ENCODE measurements at regions not wholly inside any gene's neighbourhood (a gene's known extent, or its start where the extent isn't known, plus 50 kb on each side); places are given as distances from the start of the nearest gene placed in this dataset.

DNA sequence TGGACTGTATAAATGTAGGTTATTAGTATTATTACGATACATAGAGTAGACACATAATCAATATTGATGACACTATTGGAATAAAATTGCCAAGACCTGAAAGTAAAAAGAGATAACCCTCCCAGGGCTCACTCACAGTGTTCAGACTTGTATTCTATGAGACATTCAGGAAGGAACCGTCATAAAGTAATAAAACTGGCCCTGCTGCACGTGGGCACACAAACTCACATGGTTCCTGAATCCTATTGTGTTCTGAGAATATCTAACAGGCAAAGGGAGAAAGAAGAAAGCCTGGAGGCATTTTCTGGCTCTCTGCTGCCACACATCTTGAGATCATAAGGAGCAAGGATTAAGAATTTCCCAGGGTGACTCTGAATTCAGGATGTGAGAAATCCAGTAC is 575.9 kb downstream of the HS3ST4 start:
- FAIRE-seq = no peak

DNA sequence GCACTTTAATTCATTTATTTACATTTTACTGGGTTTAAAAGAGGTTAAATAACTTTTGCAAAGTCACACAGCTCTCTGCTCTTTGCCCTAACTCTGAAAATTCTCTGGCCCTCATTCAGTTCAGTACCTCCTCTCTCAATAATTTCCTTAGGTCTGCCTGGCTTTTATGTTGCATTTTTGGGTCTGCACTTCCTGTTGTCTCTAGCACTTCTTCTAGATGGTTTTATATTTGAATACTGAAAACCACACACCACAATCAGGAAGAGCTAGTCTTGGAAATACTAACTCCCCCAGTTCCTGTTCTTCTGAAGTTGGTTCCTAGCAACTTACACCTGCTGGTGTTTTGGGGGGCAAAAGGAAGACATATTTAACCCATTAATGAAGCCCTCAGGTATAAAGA is 577.9 kb downstream of the HS3ST4 start:
- DNase-seq (ENCODE audit: low read depth) (no peak), FAIRE-seq (no peak)
- Histone ChIP-seq H3K4me3 (ENCODE audit: low read depth, low read length) (no peak overlapping the region), H3K27me3 (ENCODE audit: control insufficient read depth, insufficient read depth, low read length) (no peaks in the 10 kb centered on the region), H3K36me3 (ENCODE audit: control insufficient read depth, insufficient read depth, low read length) (no peaks in the 10 kb centered on the region)
- TF ChIP-seq, protein P1, sequence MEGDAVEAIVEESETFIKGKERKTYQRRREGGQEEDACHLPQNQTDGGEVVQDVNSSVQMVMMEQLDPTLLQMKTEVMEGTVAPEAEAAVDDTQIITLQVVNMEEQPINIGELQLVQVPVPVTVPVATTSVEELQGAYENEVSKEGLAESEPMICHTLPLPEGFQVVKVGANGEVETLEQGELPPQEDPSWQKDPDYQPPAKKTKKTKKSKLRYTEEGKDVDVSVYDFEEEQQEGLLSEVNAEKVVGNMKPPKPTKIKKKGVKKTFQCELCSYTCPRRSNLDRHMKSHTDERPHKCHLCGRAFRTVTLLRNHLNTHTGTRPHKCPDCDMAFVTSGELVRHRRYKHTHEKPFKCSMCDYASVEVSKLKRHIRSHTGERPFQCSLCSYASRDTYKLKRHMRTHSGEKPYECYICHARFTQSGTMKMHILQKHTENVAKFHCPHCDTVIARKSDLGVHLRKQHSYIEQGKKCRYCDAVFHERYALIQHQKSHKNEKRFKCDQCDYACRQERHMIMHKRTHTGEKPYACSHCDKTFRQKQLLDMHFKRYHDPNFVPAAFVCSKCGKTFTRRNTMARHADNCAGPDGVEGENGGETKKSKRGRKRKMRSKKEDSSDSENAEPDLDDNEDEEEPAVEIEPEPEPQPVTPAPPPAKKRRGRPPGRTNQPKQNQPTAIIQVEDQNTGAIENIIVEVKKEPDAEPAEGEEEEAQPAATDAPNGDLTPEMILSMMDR (IDR thresholded peaks at IDR 0.05; ENCODE audit: insufficient read depth, low read length, severe bottlenecking) = no peak

More for the DNA sequence above, 575.9 kb downstream of the HS3ST4 start:
- Histone ChIP-seq H3K27me3 (ENCODE audit: control insufficient read depth, insufficient read depth, low read length) (no peaks in the 10 kb centered on the region), H3K36me3 (ENCODE audit: control insufficient read depth, insufficient read depth, low read length) (no peaks in the 10 kb centered on the region), H3K4me3 (ENCODE audit: low read depth, low read length) (no peak overlapping the region)
- TF ChIP-seq, protein P1 (IDR thresholded peaks at IDR 0.05; ENCODE audit: insufficient read depth, low read length, severe bottlenecking) = no peak
- DNase-seq (ENCODE audit: low read depth) = no peak

DNA sequence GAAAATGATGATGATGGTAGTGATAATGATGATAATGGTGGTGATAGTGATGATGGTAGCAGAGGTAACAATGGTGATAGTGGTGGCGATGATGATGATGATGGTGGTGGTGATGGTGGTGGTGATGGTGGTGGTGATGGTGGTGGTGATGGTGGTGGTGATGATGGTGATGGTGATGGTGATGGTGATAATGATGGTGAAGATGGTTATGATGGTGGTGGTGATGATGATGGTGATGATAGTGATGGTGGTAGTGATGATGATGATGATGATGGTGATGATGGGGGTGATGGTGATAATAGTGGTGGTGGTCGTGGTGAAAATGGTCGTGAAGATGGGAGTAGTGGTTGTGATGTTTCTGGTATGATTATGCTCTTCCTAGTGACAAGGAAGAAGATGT is 581.8 kb downstream of the HS3ST4 start:
- DNase-seq (ENCODE audit: low read depth) (no peak), FAIRE-seq (no peak)
- no peak overlapping the region for H3K4me3 ChIP-seq (ENCODE audit: low read depth, low read length)
- no peaks in the 10 kb centered on the region for H3K27me3 ChIP-seq (ENCODE audit: control insufficient read depth, insufficient read depth, low read length)
- H3K36me3 ChIP-seq (ENCODE audit: control insufficient read depth, insufficient read depth, low read length) = no peaks in the 10 kb centered on the region
- TF ChIP-seq, protein P1 (IDR thresholded peaks at IDR 0.05; ENCODE audit: insufficient read depth, low read length, severe bottlenecking) = no peak

DNA sequence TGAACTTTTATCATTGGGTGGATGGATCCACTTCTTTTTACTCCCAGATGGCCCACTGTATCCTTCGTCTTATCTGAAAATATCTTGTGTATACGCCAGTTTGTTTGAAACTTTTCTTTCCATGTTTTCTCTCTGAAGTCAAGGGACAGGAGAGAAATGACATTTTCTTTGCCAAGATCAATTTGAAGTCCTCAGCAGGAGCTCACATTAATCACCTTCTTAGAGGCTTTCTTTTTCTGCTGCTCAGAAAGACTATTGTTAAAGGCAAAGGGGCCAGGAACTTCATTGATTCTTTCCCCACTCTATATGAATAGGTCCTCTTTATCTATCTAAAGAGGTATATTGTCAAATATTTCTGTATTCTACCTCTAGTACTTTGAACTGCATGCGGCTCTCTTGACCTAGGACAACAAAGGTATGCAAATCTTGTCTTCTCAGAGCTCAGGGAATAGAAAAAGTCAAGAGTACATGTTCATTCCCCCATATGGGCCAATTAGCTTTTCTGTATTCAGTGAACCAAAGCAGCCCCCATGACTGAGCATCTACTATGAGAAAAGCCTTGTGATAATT is 583.3 kb downstream of the HS3ST4 start:
- Histone ChIP-seq H3K36me3 (ENCODE audit: control insufficient read depth, insufficient read depth, low read length) (no peaks in the 10 kb centered on the region), H3K27me3 (ENCODE audit: control insufficient read depth, insufficient read depth, low read length) (no peaks in the 10 kb centered on the region), H3K4me3 (ENCODE audit: low read depth, low read length) (no peak overlapping the region)
- no peak for FAIRE-seq
- DNase-seq (ENCODE audit: low read depth) = no peak
- TF ChIP-seq, protein P1 (IDR thresholded peaks at IDR 0.05; ENCODE audit: insufficient read depth, low read length, severe bottlenecking) = no peak

DNA sequence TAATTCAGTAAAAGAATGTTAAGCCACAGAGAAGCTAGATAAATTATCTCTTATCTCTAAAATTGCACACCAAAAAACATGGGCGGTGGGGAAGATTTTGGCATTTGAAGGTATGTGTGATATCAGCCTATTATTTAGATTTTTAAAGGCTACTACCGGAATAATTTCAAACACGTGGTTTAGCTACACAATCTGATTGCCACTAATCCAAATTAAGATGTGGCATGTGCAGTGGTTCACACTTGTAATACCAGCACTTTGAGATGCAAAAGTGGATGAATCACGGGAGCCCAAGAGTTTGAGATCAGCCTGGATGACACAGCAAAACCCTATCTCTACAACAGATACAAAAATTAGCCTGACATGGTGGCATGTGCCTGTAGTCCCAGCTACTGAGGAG is 584.5 kb downstream of the HS3ST4 start:
- no peak overlapping the region for H3K4me3 ChIP-seq (ENCODE audit: low read depth, low read length)
- DNase-seq (ENCODE audit: low read depth) = no peak
- H3K27me3 ChIP-seq (ENCODE audit: control insufficient read depth, insufficient read depth, low read length) = no peaks in the 10 kb centered on the region
- TF ChIP-seq, protein P1 (IDR thresholded peaks at IDR 0.05; ENCODE audit: insufficient read depth, low read length, severe bottlenecking) = no peak
- H3K36me3 ChIP-seq (ENCODE audit: control insufficient read depth, insufficient read depth, low read length) = no peaks in the 10 kb centered on the region
- FAIRE-seq = no peak

Measured in bronchial epithelial cell (primary cell).